WTC11 (cell line): ENCODE measurements at regions not wholly inside any gene's neighbourhood (a gene's known extent, or its start where the extent isn't known, plus 50 kb on each side); places are given as distances from the start of the nearest gene placed in this dataset.
A peak's percentile ranks its signal among the peaks of the same experiment; 100 is the strongest.

Source experiments
- ATAC-seq: fragments of 200-7000 bp; cut with Tn5 transposase; 2 replicates; pipeline ENCODE4 v1.10.0; 2021; ENCODE audit warnings: mild to moderate bottlenecking, moderate library complexity
- CTCF ChIA-PET: fragments of 300-600 bp; sonication (Branson Sonifier 250); formaldehyde crosslinking; loops from one replicate; lab custom pipeline; 2021; ENCODE audit warnings: antibody characterized with exemption; lab: Charles Lee
- POLR2A ChIA-PET: fragments of 350-600 bp; sonication (Branson Sonifier 250); formaldehyde crosslinking; loops from one replicate; lab custom pipeline; 2021; ENCODE audit warnings: antibody characterized with exemption; lab: Charles Lee
- DNase-seq: peaks from one replicate; pipeline ENCODE4 v3.0.0; 2021; ENCODE audit warnings: low spot score
- H3K27ac Mint-ChIP-seq: 2 replicates; pipeline ENCODE4 v1.8.0; 2021; ENCODE audit warnings: mixed read lengths
- H3K27me3 Mint-ChIP-seq: 2 replicates; pipeline ENCODE4 v1.8.0; 2021; ENCODE audit warnings: low read depth, mild to moderate bottlenecking, moderate library complexity, mixed read lengths
- H3K36me3 Mint-ChIP-seq: 2 replicates; pipeline ENCODE4 v1.8.0; 2021; ENCODE audit warnings: mixed read lengths
- H3K4me1 Mint-ChIP-seq: 2 replicates; pipeline ENCODE4 v1.8.0; 2022; ENCODE audit warnings: mixed read lengths
- H3K4me3 Mint-ChIP-seq: 2 replicates; pipeline ENCODE4 v1.8.0; 2021; ENCODE audit warnings: mild to moderate bottlenecking, moderate library complexity, mixed read lengths
- H3K9me3 Mint-ChIP-seq: 2 replicates; pipeline ENCODE4 v1.8.0; 2021; ENCODE audit warnings: mixed read lengths
- CBFB ChIP-seq: sonication (generic); formaldehyde crosslinking; IDR thresholded peaks from 2 replicates; pipeline ENCODE4 v1.8.1; 2022; ENCODE audit warnings: mild to moderate bottlenecking, low read depth, missing genetic modification reagents
- CREB1 ChIP-seq: sonication (generic); formaldehyde crosslinking; IDR thresholded peaks from 2 replicates; pipeline ENCODE4 v1.8.0; 2023; ENCODE audit warnings: mild to moderate bottlenecking, missing genetic modification reagents
- ESRRA ChIP-seq: sonication (generic); formaldehyde crosslinking; IDR thresholded peaks from 2 replicates; pipeline ENCODE4 v1.8.1; 2022; ENCODE audit warnings: mild to moderate bottlenecking, missing genetic modification reagents, borderline replicate concordance
- FOXJ3 ChIP-seq: sonication (generic); formaldehyde crosslinking; IDR thresholded peaks from 2 replicates; pipeline ENCODE4 v1.9.0; 2021; ENCODE audit warnings: missing genetic modification reagents, mild to moderate bottlenecking, borderline replicate concordance
- IRF2 ChIP-seq: sonication (generic); formaldehyde crosslinking; IDR thresholded peaks from 2 replicates; pipeline ENCODE4 v1.8.0; 2022; ENCODE audit warnings: low read depth, missing genetic modification reagents, borderline replicate concordance
- JUN ChIP-seq: sonication (generic); formaldehyde crosslinking; IDR thresholded peaks from 2 replicates; pipeline ENCODE4 v1.8.0; 2023; ENCODE audit warnings: mild to moderate bottlenecking, missing genetic modification reagents
- NFATC4 ChIP-seq: fragments of 250-450 bp; sonication (Bioruptor Pico); IDR thresholded peaks from 2 replicates; pipeline ENCODE4 v1.9.0; 2021; ENCODE audit warnings: mild to moderate bottlenecking
- OVOL2 ChIP-seq: fragments of 250-450 bp; sonication (Bioruptor Pico); IDR thresholded peaks from 2 replicates; pipeline ENCODE4 v1.9.0; 2021; ENCODE audit warnings: mild to moderate bottlenecking, borderline replicate concordance
- SOX15 ChIP-seq: fragments of 250-450 bp; sonication (Bioruptor Pico); IDR thresholded peaks from 2 replicates; pipeline ENCODE4 v1.9.0; 2021; ENCODE audit warnings: mild to moderate bottlenecking
- TCF7 ChIP-seq: sonication (generic); formaldehyde crosslinking; IDR thresholded peaks from 2 replicates; pipeline ENCODE4 v1.8.0; 2022; ENCODE audit warnings: mild to moderate bottlenecking, low read depth, missing genetic modification reagents, moderate library complexity
- TP53 ChIP-seq: sonication (generic); formaldehyde crosslinking; IDR thresholded peaks from 2 replicates; pipeline ENCODE4 v1.8.1; 2023; ENCODE audit warnings: mild to moderate bottlenecking, missing genetic modification reagents
- ZNF121 ChIP-seq: sonication (generic); formaldehyde crosslinking; IDR thresholded peaks from 2 replicates; pipeline ENCODE4 v1.8.0; 2023; ENCODE audit warnings: missing genetic modification reagents
- ZNF138 ChIP-seq: sonication (generic); formaldehyde crosslinking; conservative IDR thresholded peaks from 2 replicates; pipeline ENCODE4 v1.8.1; 2022; ENCODE audit warnings: mild to moderate bottlenecking, moderate library complexity, missing genetic modification reagents
- ZNF263 ChIP-seq: sonication (generic); formaldehyde crosslinking; IDR thresholded peaks from 2 replicates; pipeline ENCODE4 v1.8.1; 2022; ENCODE audit warnings: low read depth, mild to moderate bottlenecking, moderate library complexity, missing genetic modification reagents
- ZNF317 ChIP-seq: sonication (generic); formaldehyde crosslinking; IDR thresholded peaks from 2 replicates; pipeline ENCODE4 v1.8.1; 2023; ENCODE audit warnings: low read depth, mild to moderate bottlenecking, moderate library complexity, missing genetic modification reagents, borderline replicate concordance
- ZNF671 ChIP-seq: fragments of 250-450 bp; sonication (Bioruptor Pico); IDR thresholded peaks from 2 replicates; pipeline ENCODE4 v1.8.0; 2021; ENCODE audit warnings: mild to moderate bottlenecking
- TF ChIP-seq, protein P1 (sequence below): fragments of 200-600 bp; IDR thresholded peaks from 2 replicates; pipeline ENCODE4 v1.8.0; 2022; ENCODE audit warnings: antibody characterized with exemption
- TF ChIP-seq, protein P2 (sequence below): sonication (generic); formaldehyde crosslinking; IDR thresholded peaks from 2 replicates; pipeline ENCODE4 v1.8.0; 2023; ENCODE audit warnings: mild to moderate bottlenecking, missing genetic modification reagents
- TF ChIP-seq, protein P3 (sequence below): sonication (generic); formaldehyde crosslinking; IDR thresholded peaks from 2 replicates; pipeline ENCODE4 v1.8.0; 2023; ENCODE audit warnings: missing genetic modification reagents
- TF ChIP-seq, protein P4 (sequence below): sonication (generic); formaldehyde crosslinking; IDR thresholded peaks from 2 replicates; pipeline ENCODE4 v1.8.1; 2022; ENCODE audit warnings: missing genetic modification reagents, borderline replicate concordance
- TF ChIP-seq, protein P5 (sequence below): sonication (generic); formaldehyde crosslinking; IDR thresholded peaks from 2 replicates; pipeline ENCODE4 v1.8.1; 2022; ENCODE audit warnings: low read depth, missing genetic modification reagents, borderline replicate concordance
- TF ChIP-seq, protein P6 (sequence below): sonication (generic); formaldehyde crosslinking; IDR thresholded peaks from 2 replicates; pipeline ENCODE4 v1.8.1; 2022; ENCODE audit warnings: mild to moderate bottlenecking, moderate library complexity, missing genetic modification reagents
- TF ChIP-seq, protein P7 (sequence below): sonication (generic); formaldehyde crosslinking; conservative IDR thresholded peaks from 2 replicates; pipeline ENCODE4 v1.8.1; 2022; ENCODE audit warnings: mild to moderate bottlenecking, missing genetic modification reagents

DNA sequence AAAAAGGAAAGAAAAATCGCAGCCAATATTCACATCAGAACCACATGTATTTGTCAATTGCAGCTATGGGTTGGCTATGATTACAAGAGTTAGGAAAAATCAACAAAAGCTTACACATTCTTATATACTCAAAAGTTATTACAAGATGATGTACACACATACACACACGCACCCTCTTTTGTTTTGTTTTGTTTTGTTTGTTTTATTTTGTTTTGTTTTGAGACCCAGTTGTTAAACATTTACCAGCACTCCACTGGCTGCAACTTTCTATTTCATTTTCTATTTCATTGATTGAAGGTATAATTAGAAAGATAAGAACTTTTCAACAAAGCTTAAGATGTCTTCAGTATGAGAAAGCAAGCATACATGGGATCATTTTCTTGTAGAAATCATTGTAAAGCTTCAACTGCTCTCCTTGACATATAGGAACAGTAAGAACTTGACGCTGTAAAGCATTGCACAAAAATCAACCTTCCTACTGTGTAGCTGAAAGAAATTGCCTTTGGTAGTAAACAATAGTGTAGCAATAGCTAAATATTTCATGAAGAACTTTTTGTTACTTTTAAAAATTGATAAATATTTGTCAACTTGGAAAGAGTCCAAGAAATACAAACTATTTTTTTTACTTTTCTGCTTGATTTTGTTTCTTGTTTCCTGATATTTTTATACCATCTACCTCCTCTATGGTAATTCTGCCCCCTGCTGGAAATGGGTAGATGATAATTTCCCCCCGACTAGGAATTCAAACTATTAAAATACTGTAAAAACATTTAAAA, 205.9 kb downstream of the MBL2 start:
- ATAC-seq (no peak), DNase-seq (no peak)
- ChIA-PET POLR2A (no interaction called here), CTCF (interaction anchor here (0.8 to 2.9 kb wide), 7 partner anchors 9 to 260 kb away, joined by 3 to 39 read pairs (median 3); partner anchors contain the start of gene DKK1)
- Mint-ChIP-seq H3K4me1 (no peaks in the 10 kb centered on the region), H3K9me3 (no peaks in the 10 kb centered on the region), H3K36me3 (no peaks in the 10 kb centered on the region), H3K4me3 (no peak overlapping the region), H3K27ac (no peak overlapping the region), H3K27me3 (no peaks in the 10 kb centered on the region; the same call in 1 of the 2 replicates)
- TF ChIP-seq TP53 = no peak
- TF ChIP-seq, protein P1, sequence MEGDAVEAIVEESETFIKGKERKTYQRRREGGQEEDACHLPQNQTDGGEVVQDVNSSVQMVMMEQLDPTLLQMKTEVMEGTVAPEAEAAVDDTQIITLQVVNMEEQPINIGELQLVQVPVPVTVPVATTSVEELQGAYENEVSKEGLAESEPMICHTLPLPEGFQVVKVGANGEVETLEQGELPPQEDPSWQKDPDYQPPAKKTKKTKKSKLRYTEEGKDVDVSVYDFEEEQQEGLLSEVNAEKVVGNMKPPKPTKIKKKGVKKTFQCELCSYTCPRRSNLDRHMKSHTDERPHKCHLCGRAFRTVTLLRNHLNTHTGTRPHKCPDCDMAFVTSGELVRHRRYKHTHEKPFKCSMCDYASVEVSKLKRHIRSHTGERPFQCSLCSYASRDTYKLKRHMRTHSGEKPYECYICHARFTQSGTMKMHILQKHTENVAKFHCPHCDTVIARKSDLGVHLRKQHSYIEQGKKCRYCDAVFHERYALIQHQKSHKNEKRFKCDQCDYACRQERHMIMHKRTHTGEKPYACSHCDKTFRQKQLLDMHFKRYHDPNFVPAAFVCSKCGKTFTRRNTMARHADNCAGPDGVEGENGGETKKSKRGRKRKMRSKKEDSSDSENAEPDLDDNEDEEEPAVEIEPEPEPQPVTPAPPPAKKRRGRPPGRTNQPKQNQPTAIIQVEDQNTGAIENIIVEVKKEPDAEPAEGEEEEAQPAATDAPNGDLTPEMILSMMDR = peak; percentile 34
- TF ChIP-seq ZNF121 (CRISPR knock-in tag) = no peak

DNA sequence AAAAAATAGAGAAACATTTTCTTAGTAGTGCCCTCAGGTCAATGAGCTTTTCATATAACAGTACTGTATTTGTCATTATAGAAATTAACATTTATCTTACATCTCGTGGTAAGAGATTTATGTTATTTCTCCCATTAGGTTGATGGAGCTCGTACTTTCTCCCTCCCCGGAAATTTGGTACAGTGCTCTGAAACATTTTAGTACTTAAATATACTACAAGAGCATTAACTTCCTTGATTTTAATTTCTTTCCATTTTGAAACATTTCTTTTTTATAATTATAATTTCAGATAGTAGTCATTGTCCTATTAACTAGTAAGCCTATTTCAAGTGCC, 205.4 kb downstream of the MBL2 start:
- H3K4me1 Mint-ChIP-seq = no peaks in the 10 kb centered on the region
- H3K4me3 Mint-ChIP-seq = no peak overlapping the region
- DNase-seq = no peak
- ATAC-seq = no peak
- ChIA-PET POLR2A (no interaction called here), CTCF (interaction anchor here (0.6 to 2.9 kb wide), 7 partner anchors 8 to 260 kb away, joined by 3 to 39 read pairs (median 3); partner anchors contain the start of gene DKK1)
- no peaks in the 10 kb centered on the region; the same call in 1 of the 2 replicates for H3K27me3 Mint-ChIP-seq
- no peak overlapping the region for H3K27ac Mint-ChIP-seq
- TF ChIP-seq IRF2 (CRISPR knock-in tag) (no peak), TCF7 (CRISPR knock-in tag) (no peak), ZNF138 (CRISPR knock-in tag) (no peak), CBFB (no peak), CREB1 (no peak)
- TF ChIP-seq, protein P2, sequence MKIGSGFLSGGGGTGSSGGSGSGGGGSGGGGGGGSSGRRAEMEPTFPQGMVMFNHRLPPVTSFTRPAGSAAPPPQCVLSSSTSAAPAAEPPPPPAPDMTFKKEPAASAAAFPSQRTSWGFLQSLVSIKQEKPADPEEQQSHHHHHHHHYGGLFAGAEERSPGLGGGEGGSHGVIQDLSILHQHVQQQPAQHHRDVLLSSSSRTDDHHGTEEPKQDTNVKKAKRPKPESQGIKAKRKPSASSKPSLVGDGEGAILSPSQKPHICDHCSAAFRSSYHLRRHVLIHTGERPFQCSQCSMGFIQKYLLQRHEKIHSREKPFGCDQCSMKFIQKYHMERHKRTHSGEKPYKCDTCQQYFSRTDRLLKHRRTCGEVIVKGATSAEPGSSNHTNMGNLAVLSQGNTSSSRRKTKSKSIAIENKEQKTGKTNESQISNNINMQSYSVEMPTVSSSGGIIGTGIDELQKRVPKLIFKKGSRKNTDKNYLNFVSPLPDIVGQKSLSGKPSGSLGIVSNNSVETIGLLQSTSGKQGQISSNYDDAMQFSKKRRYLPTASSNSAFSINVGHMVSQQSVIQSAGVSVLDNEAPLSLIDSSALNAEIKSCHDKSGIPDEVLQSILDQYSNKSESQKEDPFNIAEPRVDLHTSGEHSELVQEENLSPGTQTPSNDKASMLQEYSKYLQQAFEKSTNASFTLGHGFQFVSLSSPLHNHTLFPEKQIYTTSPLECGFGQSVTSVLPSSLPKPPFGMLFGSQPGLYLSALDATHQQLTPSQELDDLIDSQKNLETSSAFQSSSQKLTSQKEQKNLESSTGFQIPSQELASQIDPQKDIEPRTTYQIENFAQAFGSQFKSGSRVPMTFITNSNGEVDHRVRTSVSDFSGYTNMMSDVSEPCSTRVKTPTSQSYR (CRISPR knock-in tag) = no peak
- TF ChIP-seq, protein P3, sequence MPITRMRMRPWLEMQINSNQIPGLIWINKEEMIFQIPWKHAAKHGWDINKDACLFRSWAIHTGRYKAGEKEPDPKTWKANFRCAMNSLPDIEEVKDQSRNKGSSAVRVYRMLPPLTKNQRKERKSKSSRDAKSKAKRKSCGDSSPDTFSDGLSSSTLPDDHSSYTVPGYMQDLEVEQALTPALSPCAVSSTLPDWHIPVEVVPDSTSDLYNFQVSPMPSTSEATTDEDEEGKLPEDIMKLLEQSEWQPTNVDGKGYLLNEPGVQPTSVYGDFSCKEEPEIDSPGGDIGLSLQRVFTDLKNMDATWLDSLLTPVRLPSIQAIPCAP (CRISPR knock-in tag) = no peak
- H3K9me3 Mint-ChIP-seq = no peaks in the 10 kb centered on the region
- H3K36me3 Mint-ChIP-seq = no peaks in the 10 kb centered on the region

DNA sequence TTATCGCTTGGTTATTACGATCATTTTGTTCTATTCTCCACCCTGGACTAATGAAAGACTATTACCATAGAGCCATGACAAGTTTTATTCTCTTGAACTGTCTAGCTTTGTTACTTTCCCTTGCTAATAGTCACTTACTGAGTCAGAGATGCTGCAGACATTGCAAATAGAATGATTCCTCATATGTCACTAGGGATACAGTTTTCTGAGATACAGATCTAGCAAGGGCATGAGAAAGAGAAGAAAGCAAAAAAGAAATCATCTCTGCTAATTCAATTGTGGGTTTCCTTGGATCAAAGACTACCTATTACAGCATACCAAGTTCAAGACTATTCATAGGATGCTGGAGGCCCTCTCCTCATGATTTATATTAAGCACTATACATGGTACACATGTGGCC, 204.3 kb downstream of the MBL2 start:
- CTCF ChIA-PET = interaction anchor here (2.9 kb wide), 1 partner anchor 261 kb away, joined by 39 read pairs; no protein-coding TSS in a partner anchor
- Mint-ChIP-seq H3K4me1 (no peaks in the 10 kb centered on the region), H3K4me3 (no peak overlapping the region), H3K9me3 (no peaks in the 10 kb centered on the region), H3K27me3 (no peaks in the 10 kb centered on the region; the same call in 1 of the 2 replicates), H3K36me3 (no peaks in the 10 kb centered on the region), H3K27ac (no peak overlapping the region)
- ATAC-seq (no peak), DNase-seq (no peak)
- POLR2A ChIA-PET = no interaction called here
- TF ChIP-seq ZNF263 (CRISPR knock-in tag) (no peak), FOXJ3 (no peak), TP53 (no peak), SOX15 (CRISPR knock-in tag) (no peak), OVOL2 (no peak), ESRRA (CRISPR knock-in tag) (no peak), NFATC4 (CRISPR knock-in tag) (no peak), ZNF317 (CRISPR knock-in tag) (no peak), ZNF671 (CRISPR knock-in tag) (no peak), JUN (CRISPR knock-in tag) (no peak)
- TF ChIP-seq, protein P4, sequence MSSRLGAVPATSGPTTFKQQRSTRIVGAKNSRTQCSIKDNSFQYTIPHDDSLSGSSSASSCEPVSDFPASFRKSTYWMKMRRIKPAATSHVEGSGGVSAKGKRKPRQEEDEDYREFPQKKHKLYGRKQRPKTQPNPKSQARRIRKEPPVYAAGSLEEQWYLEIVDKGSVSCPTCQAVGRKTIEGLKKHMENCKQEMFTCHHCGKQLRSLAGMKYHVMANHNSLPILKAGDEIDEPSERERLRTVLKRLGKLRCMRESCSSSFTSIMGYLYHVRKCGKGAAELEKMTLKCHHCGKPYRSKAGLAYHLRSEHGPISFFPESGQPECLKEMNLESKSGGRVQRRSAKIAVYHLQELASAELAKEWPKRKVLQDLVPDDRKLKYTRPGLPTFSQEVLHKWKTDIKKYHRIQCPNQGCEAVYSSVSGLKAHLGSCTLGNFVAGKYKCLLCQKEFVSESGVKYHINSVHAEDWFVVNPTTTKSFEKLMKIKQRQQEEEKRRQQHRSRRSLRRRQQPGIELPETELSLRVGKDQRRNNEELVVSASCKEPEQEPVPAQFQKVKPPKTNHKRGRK (CRISPR knock-in tag) = no peak
- TF ChIP-seq, protein P5, sequence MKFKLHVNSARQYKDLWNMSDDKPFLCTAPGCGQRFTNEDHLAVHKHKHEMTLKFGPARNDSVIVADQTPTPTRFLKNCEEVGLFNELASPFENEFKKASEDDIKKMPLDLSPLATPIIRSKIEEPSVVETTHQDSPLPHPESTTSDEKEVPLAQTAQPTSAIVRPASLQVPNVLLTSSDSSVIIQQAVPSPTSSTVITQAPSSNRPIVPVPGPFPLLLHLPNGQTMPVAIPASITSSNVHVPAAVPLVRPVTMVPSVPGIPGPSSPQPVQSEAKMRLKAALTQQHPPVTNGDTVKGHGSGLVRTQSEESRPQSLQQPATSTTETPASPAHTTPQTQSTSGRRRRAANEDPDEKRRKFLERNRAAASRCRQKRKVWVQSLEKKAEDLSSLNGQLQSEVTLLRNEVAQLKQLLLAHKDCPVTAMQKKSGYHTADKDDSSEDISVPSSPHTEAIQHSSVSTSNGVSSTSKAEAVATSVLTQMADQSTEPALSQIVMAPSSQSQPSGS = no peak
- TF ChIP-seq, protein P6, sequence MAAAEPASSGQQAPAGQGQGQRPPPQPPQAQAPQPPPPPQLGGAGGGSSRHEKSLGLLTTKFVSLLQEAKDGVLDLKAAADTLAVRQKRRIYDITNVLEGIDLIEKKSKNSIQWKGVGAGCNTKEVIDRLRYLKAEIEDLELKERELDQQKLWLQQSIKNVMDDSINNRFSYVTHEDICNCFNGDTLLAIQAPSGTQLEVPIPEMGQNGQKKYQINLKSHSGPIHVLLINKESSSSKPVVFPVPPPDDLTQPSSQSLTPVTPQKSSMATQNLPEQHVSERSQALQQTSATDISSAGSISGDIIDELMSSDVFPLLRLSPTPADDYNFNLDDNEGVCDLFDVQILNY = no peak
- TF ChIP-seq, protein P7, sequence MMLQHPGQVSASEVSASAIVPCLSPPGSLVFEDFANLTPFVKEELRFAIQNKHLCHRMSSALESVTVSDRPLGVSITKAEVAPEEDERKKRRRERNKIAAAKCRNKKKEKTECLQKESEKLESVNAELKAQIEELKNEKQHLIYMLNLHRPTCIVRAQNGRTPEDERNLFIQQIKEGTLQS (CRISPR knock-in tag) = no peak
